Lower lobe of right lung (tissue), 2 donors: ENCODE measurements at regions not wholly inside any gene's neighbourhood (a gene's known extent, or its start where the extent isn't known, plus 50 kb on each side); places are given as distances from the start of the nearest gene placed in this dataset.

Source experiments
- ATAC-seq, 2 donors: fragments of 200-7000 bp; cut with Tn5 transposase; one replicate each; pipeline ENCODE4 v1.9.1; 2020 to 2022; ENCODE audit warnings: mild to moderate bottlenecking in 2 of 2, moderate library complexity in 2 of 2
- DNase-seq: peaks from one replicate; pipeline ENCODE4 v3.0.0-alpha.2; 2020
- H3K27ac ChIP-seq: fragments of 200-600 bp; one replicate; pipeline ENCODE4 v1.8.0; 2022
- H3K27me3 ChIP-seq: fragments of 200-600 bp; one replicate; pipeline ENCODE4 v1.8.0; 2022; ENCODE audit warnings: low read depth
- H3K36me3 ChIP-seq: fragments of 200-600 bp; one replicate; pipeline ENCODE4 v1.8.0; 2022; ENCODE audit warnings: mild to moderate bottlenecking
- H3K4me1 ChIP-seq: fragments of 200-600 bp; one replicate; pipeline ENCODE4 v1.8.0; 2022
- H3K4me3 ChIP-seq: fragments of 200-600 bp; one replicate; pipeline ENCODE4 v1.8.0; 2022; ENCODE audit warnings: mild to moderate bottlenecking
- H3K9me3 ChIP-seq: fragments of 200-600 bp; one replicate; pipeline ENCODE4 v1.8.0; 2022
- CTCF ChIP-seq: fragments of 200-600 bp; IDR thresholded peaks from one replicate; pipeline ENCODE4 v1.8.0; 2022; ENCODE audit warnings: antibody characterized with exemption, mild to moderate bottlenecking
- intact Hi-C: fragments of 100-400 bp; cut with DNase I; formaldehyde crosslinking; loops from one replicate; pipeline ENCODE4 v1.11.0; 2022
- donor health status: DM: no; HTN: yes; CAD: no; lungs with severe emphysema.

- DNase-seq (no peak), ATAC-seq (no peak)
- H3K4me3 ChIP-seq = no peak overlapping the region
- H3K4me1 ChIP-seq = peaks cover 17% of the 10 kb centered on the region
- no peak overlapping the region for H3K27ac ChIP-seq
- peaks cover 10% of the 10 kb centered on the region for H3K9me3 ChIP-seq
- no peak for TF ChIP-seq CTCF
- no peaks in the 10 kb centered on the region for H3K27me3 ChIP-seq
- intact Hi-C loops = no loop called here
- H3K36me3 ChIP-seq = no peaks in the 10 kb centered on the region
These were observed 86.6 kb upstream of the HES1 start for GRCh38 chr3:194049394-194049793.

- no peak for ATAC-seq
- intact Hi-C loops = no loop called here
These were observed 85.1 kb upstream of the HES1 start for GRCh38 chr3:194050782-194051320.

GRCh38 chr3:194051366-194052149 lies 84.4 kb upstream of the HES1 start:
- Histone ChIP-seq H3K27ac (no peak overlapping the region), H3K4me3 (no peak overlapping the region), H3K27me3 (no peaks in the 10 kb centered on the region), H3K9me3 (peaks cover 10% of the 10 kb centered on the region), H3K4me1 (peaks cover 15% of the 10 kb centered on the region), H3K36me3 (no peaks in the 10 kb centered on the region)
- no peak for TF ChIP-seq CTCF
- intact Hi-C loops = no loop called here
- ATAC-seq (no peak), DNase-seq (no peak)

More at GRCh38 chr3:194050782-194051320, 85.1 kb upstream of the HES1 start:
- H3K4me3 ChIP-seq = no peak overlapping the region
- H3K27ac ChIP-seq = no peak overlapping the region
- DNase-seq = no peak
- H3K4me1 ChIP-seq = peaks cover 17% of the 10 kb centered on the region
- TF ChIP-seq CTCF = no peak
- no peaks in the 10 kb centered on the region for H3K36me3 ChIP-seq
- H3K27me3 ChIP-seq = no peaks in the 10 kb centered on the region
- H3K9me3 ChIP-seq = peaks cover 10% of the 10 kb centered on the region

GRCh38 chr3:194053136-194053535 lies 82.8 kb upstream of the HES1 start:
- Histone ChIP-seq H3K27ac (no peak overlapping the region), H3K4me3 (no peak overlapping the region), H3K9me3 (peaks cover 10% of the 10 kb centered on the region), H3K36me3 (no peaks in the 10 kb centered on the region), H3K4me1 (no peaks in the 10 kb centered on the region), H3K27me3 (no peaks in the 10 kb centered on the region)
- intact Hi-C loops = no loop called here
- DNase-seq (no peak), ATAC-seq (no peak)
- TF ChIP-seq CTCF = no peak

- intact Hi-C loops = no loop called here
- H3K27me3 ChIP-seq = no peaks in the 10 kb centered on the region
These were observed 81.9 kb upstream of the HES1 start for GRCh38 chr3:194054016-194054415.

More at GRCh38 chr3:194054016-194054415, 81.9 kb upstream of the HES1 start:
- Histone ChIP-seq H3K4me1 (peaks cover 5% of the 10 kb centered on the region), H3K36me3 (no peaks in the 10 kb centered on the region), H3K27ac (no peak overlapping the region), H3K4me3 (no peak overlapping the region), H3K9me3 (peaks cover 10% of the 10 kb centered on the region)
- DNase-seq (no peak), ATAC-seq (no peak)
- TF ChIP-seq CTCF = no peak
